ENCODE measurements at regions not wholly inside any gene's neighbourhood (a gene's known extent, or its start where the extent isn't known, plus 50 kb on each side); places are given as distances from the start of the nearest gene placed in this dataset.

- TF ChIP-seq YY1 (IDR thresholded peaks at IDR 0.05; ENCODE audit: insufficient read depth, insufficient read length) (no peak), SUZ12 (IDR thresholded peaks at IDR 0.05; ENCODE audit: extremely low read depth, insufficient read depth, insufficient read length) (no peak), ZNF274 (IDR thresholded peaks at IDR 0.05; ENCODE audit: low read depth, low read length) (no peak)
Observed at GRCh38 chrY:19026631-19027030, 253.1 kb upstream of the HSFY2 start.
